Stimulated activated CD4-positive, alpha-beta T cell treated with anti-CD3 and anti-CD28 coated beads, Interleukin-12 subunit alpha, Interleukin-12 subunit beta, amount 100 ng/mL, for 4 hours (primary cell): ENCODE measurements at regions not wholly inside any gene's neighbourhood (a gene's known extent, or its start where the extent isn't known, plus 50 kb on each side); places are given as distances from the start of the nearest gene placed in this dataset.
"Not testable (repeated sequence)": the region's sequence is repeated elsewhere in the genome, so short reads cannot be mapped to it uniquely, and the experiment has no call there.

Experiments
- DNase-seq: peaks from one replicate; pipeline ENCODE4 v3.0.0-alpha.2; 2020

DNA sequence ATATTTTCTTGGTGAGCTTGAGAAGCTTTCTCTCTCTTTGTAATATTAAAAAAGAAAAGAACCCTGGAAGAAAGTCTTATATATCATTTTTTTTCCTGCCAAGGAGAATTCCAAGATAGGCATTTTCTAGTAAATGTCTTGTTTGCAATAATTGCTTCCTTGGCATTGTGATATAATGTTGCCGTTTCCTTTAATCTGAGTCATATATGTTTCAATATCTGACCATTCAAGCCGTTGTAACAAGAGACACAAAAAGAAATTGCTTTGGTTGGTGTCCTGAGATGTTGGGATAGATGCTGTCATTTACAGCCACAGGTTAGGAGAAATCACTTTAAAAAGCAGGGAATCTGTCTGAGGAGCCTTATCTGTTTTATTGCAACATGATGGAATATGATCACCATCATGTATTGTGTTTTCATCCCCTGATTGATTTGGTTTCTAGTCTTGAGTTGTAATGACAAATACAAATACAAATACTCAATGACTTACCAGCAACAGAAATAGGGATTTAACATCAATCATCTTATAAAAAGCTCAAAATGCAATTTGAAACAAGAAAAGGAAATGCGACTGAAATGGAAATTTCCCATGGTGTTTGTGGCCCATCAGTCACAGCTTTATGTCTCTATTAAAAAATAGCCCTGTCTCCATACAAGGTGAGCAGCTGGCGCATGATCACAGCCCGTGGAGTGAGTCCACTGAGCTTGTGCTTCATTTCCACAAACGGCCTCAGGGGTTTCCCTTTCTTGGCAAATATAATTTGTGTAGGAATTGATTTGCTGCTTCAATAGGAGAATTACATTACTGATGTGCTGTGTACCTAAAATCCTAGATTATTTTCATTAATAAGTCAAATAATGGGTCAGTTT lies 250.1 kb upstream of the TRPC7 start:
- DNase-seq: no peak

GRCh38 chr5:136613230-136613629 lies 247.9 kb upstream of the TRPC7 start:
- no peak for DNase-seq

- DNase-seq: no peak
Observed at GRCh38 chr5:136605638-136606037, 240.3 kb upstream of the TRPC7 start.

GRCh38 chr5:136600306-136600705 lies 235.0 kb upstream of the TRPC7 start:
- no peak for DNase-seq

DNA sequence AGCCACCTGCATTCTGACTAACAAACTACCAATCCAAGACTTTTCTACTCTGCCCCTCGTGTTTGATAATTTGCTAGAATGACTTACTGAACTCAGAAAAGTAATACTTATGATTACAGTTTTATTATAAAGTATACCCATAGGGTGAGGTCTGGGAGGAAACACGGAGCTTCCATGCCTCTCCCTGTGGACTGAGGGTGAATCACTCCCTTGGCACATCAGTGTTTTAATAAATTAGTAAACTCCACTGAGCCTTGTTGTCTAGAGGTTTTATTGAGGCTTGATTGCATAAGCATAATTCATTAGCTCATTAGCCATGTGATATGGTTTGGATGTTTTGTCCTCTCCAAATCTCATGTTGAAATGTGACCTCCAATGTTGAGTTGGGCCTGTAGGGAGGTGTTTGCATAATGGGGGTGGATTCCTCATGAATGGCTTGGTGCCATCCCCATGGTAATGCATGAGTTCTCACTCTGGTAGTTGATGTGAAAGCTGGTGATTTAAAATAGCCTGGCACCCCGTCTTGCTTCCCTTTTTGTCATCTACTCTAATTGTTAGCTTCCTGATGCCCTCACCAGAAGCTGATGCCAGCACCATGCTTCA lies 233.6 kb upstream of the TRPC7 start:
- no peak for DNase-seq

GRCh38 chr5:136594416-136594815 lies 229.1 kb upstream of the TRPC7 start:
- no peak for DNase-seq

DNA sequence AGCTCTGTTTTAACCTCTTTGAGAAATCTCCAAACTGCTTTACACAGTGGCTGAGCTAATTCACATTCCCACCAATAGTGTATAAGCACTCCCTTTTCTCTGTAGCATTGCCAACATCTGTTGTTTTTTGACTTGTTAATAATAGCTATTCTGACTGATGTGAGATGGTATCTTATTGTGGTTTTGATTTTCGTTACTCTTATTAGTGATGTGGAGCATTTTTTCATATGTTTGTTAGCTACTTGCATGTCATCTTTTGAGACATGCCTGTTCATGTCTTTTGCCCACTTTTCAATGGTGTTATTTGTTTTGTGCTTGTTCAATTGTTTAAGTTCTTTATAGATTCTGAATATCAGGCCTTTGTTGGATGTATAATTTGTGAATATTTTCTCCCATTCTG lies 225.2 kb upstream of the TRPC7 start:
- DNase-seq: no peak

- no peak for DNase-seq
Observed at GRCh38 chr5:136586196-136586595, 220.9 kb upstream of the TRPC7 start.

- no peak for DNase-seq
Observed at GRCh38 chr5:136584474-136584873, 219.1 kb upstream of the TRPC7 start.

GRCh38 chr5:136579238-136579637 lies 213.9 kb upstream of the TRPC7 start:
- no peak for DNase-seq

- not testable (repeated sequence) for DNase-seq
Observed at GRCh38 chr5:136569875-136570274, 204.5 kb upstream of the TRPC7 start.

DNA sequence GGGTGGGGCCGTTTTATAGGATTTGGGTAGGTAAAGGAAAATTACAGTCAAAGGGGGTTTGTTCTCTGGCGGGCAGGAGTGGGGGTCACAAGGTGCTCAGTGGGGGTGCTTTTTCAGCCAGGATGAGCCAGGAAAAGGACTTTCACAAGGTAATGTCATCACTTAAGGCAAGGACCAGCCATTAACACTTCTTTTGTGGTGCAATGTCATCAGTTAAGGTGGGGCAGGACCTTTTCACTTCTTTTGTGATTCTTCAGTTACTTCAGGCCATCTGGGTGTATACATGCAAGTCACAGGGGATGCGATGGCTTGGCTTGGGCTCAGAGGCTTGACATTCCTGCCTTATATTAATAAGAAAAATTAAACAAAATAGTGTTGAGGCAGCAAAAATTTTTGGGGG lies 200.1 kb upstream of the TRPC7 start:
- not testable (repeated sequence) for DNase-seq

DNA sequence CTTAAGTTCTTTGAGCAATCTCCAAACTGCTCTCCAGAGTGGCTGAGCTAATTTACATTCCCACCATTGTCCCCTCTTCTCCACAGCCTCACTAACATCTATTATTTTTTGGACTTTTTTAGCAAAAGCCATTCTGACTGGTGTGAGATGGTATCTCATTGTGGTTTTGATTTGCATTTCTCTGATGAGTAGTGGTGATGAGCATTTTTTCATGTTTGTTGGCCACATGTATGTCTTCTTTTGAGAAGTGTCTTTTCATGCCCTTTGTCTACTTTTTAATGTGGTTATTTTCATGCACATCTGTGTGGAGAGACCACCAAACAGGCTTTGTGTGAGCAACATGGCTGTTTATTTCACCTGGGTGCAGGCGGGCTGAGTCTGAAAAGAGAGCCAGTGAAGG lies 199.7 kb upstream of the TRPC7 start:
- not testable (repeated sequence) for DNase-seq

DNA sequence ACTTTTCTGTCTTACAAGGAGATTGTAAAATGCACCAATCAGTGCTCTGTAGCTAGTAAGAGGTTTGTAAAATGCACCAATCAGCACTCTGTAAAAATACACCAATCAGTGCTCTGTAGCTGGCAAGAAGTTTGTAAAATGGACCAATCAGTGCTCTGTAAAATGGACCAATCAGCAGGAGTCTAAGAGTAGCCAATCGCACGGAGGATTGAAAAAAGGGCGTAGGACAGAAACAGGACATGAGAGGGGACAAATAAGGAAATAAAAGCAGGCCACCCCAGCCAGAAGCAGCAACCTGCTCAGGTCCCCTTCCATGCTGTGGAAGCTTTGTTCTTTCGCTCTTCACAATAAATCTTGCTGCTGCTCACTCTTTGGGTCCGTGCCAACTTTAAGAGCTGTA lies 199.1 kb upstream of the TRPC7 start:
- DNase-seq: not testable (repeated sequence)

- no peak for DNase-seq
Observed at GRCh38 chr5:136563489-136563888, 198.1 kb upstream of the TRPC7 start.

DNA sequence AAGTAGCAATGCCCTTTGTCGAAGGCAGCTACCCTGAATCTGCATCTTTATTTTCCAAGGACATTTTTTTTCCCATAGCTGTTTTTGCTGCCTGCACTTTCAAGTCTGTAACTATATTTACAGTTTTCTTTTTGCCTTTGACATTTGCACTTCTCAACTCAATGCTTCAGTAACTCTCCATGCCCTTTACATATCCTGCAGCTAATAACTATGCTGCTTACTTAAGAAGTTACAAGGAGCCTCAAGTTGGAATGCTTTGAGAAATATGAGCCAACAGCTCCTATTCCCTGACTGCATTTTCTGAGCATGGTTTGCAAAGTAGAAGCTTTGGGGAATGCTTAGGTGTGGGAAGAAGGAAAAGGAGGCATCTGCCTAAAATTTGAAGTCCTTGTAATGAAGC lies 194.8 kb upstream of the TRPC7 start:
- DNase-seq: no peak

DNA sequence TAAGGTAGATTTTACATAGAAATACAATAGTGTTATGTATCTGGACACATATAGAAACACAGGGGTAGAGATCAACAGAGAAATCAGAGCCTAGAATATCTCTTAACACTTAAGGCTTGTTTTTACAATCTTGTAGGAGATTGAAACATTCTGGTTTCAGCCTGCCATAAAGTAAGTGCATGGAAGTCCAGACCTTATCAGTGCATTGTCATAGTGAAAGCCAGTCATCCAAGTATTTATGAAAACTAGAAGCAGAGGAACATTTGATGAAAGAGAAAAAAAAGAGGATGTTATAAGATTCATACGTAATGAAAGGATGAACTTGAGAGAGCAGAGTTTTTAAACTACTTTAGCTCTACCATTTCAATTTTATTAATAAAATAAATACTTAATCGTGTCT lies 194.3 kb upstream of the TRPC7 start:
- DNase-seq: no peak

GRCh38 chr5:136547096-136547495 lies 181.8 kb upstream of the TRPC7 start:
- not testable (repeated sequence) for DNase-seq

DNA sequence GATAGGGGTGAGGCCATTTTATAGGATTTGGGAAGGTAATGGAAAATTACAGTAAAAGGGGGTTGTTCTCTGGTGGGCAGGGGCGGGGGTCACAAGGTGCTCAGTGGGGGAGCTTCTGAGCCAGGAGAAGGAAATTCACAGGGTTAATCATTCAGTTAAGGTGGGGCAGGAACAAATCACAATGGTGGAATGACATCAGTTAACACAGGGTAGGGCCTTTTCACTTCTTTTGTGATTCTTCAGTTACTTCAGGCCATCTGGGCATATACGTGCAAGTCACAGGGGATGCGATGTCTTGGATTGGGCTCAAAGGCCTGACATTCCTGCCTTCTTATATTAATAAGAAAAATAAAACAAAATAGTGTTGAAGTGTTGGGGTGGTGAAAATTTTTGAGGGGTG lies 181.1 kb upstream of the TRPC7 start:
- DNase-seq: not testable (repeated sequence)

DNA sequence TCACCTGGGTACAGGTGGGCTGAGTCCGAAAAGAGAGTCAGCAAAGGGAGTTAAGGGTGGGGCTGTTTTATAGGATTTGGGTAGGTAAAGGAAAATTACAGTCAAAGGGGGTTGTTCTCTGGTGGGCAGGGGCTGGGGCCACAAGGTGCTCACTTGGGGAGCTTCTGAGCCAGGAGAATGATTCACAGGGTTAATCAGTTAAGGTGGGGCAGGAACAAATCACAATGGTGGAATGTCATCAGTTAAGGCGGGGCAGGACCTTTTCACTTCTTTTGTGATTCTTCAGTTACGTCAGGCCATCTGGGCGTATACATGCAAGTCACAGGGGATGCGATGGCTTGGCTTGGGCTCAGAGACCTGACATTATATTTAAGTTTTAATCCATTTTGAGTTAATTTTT lies 179.7 kb upstream of the TRPC7 start:
- not testable (repeated sequence) for DNase-seq

- no peak for DNase-seq
Observed at GRCh38 chr5:136538534-136538933, 173.2 kb upstream of the TRPC7 start.

DNA sequence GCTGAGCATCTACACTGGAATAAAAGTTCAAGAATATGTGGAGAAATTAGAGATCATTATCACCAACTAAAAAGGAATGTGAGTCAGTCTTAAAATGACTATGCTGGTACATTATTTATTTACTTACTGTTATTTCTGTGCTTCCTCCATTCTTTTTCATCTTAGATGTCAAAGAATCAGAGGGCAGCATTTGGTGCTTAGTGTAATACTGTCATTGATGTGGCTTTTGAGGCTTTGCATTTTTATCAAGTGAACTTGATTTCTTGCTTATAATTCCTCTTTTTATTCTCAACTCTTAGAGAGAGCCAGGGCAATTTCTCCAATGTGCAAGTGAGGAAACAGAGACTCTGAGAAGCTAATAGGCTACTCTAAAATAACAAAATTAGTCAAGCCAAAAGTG lies 163.7 kb upstream of the TRPC7 start:
- DNase-seq: no peak

- no peak for DNase-seq
Observed at GRCh38 chr5:136528481-136529030, 163.2 kb upstream of the TRPC7 start.

GRCh38 chr5:136527311-136527710 lies 162.0 kb upstream of the TRPC7 start:
- DNase-seq: no peak
